ENCODE measurements at regions not wholly inside any gene's neighbourhood (a gene's known extent, or its start where the extent isn't known, plus 50 kb on each side); places are given as distances from the start of the nearest gene placed in this dataset.

DNA sequence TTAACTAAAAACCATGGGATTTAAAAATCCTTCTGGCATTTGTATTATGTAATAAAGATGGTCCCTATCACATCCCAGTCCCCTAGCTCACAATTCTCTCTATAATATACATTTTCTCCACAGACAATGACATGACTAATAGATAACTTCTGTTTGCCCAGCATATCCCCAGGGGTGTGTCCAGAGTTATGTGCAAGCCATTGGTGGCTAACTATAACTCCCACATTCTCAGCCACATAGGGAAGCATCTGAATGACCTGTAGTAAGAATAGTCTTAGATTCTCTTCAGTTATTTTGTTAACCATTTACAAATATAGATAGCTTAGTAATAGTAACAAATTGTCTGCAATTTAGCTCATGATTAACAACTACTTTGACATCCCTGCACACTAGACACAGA lies 52.2 kb upstream of the RBSN start:
- DNase-seq = no peak

DNA sequence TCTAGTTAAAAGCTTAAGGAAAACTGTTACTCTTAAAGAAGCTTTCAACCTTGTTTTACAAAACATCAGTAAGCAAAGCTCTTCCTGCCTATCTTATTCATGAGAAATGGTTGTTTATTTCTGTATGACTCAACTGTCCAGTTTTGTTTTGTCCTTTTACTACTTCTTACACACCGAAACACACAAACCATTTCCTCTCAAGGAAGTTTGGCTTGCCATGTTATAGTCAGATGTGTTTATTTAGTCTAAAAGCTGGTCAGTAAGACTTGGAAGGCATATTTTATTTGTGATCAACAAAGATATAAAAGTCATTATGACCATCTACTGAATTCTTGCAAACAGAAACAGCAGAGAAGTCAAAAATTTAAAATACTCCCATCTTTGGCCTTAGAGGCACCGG lies 53.2 kb upstream of the RBSN start:
- no peak for DNase-seq

DNA sequence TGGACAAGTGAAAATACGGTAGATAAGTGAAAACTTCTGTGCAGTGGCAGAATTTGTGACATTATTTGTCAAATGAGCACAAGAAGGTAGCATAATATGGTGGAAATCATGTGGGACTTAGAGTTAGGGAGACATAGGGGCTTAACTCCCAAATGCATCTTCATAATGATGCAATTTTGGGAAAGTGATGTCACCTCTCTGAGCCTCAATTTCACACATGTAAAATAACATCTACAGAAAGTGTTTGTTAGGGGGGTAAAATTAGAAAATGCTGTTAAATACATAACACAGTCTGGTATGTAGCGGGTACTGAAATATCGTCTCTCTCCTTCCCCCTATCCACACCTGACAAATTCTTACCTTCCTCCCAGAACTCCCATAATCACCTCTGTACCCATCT lies 52.9 kb upstream of the CAPN7 start:
- DNase-seq = no peak

DNA sequence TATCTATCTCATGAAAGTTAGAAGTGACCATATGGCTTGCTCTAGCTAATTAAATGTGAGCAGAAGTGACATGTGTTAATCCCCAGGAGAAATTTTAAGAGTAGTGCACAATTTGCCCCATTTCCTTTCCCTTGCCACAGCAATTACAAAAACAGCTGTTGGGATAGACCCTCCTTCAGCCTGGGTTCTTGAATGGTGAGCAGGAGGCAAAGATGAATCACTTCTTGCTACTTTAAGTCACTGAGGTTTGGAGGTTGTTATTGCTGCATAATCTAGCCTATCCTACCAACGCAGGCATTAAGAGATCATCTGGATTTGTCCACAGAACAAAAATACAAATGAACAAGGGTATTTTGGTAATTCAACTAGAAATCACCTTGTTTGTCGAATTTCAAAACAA lies 51.7 kb upstream of the CAPN7 start:
- DNase-seq = peak; percentile 23

DNA sequence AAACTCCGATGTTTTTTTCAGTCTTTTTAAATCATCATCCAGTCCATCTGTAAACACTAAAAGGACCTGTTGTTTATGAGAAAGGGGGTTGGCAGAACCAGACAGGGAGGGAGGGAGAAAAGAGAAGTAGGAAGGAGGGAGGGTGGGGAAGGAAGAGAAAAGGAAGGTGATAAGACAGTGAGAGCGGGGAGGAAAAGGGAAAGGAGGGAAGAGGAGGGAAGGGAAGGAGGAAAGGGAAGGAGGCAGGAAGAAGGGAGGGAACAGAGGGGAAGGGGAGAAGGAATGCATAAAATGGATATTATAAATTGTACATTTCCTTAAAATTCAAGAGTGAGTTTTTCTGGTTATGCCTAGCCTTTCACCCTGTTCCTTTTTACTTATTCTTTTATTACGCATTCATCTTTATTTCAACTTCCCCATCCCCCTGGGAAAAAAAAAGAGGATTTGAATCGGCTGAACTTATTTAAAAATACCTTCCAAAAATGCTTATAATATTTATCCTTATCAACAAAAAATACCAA lies 50.1 kb upstream of the CAPN7 start:
- DNase-seq = no peak
